ENCODE measurements at regions not wholly inside any gene's neighbourhood (a gene's known extent, or its start where the extent isn't known, plus 50 kb on each side); places are given as distances from the start of the nearest gene placed in this dataset.

- DNase-seq (ENCODE audit: low spot score) = no peak
Observed at GRCh38 chr2:11102466-11102865, 52.8 kb upstream of the SLC66A3 start.

- no peak for DNase-seq (ENCODE audit: low spot score)
Observed at GRCh38 chr2:11102956-11103860, 52.1 kb upstream of the SLC66A3 start.

GRCh38 chr2:11103984-11104793, 51.1 kb upstream of the SLC66A3 start:
- no peak for DNase-seq (ENCODE audit: low spot score)

GRCh38 chr2:11104794-11105660, 50.2 kb upstream of the SLC66A3 start:
- no peak for DNase-seq (ENCODE audit: low spot score)

All from kidney capillary endothelial cell (primary cell).